SK-N-SH (cell line): ENCODE measurements at regions not wholly inside any gene's neighbourhood (a gene's known extent, or its start where the extent isn't known, plus 50 kb on each side); places are given as distances from the start of the nearest gene placed in this dataset.
A peak's percentile ranks its signal among the peaks of the same experiment; 100 is the strongest.

ENCODE experiments used
- CTCF ChIA-PET: fragments of 300-600, 350-600 bp; formaldehyde crosslinking; extraction: SDS; loops from one replicate; lab custom pipeline; 2021; lab: Yijun Ruan, JAX
- POLR2A ChIA-PET: fragments of 350-600 bp; sonication (Branson Sonifier 250); formaldehyde crosslinking; extraction: SDS; loops from one replicate; lab custom pipeline; 2020; ENCODE audit warnings: antibody characterized with exemption, inconsistent platforms; lab: Yijun Ruan, JAX
- DNase-seq: peaks from one replicate; pipeline ENCODE4 v3.0.0; 2012
- H2AFZ ChIP-seq: fragments of 200-600 bp; sonication (generic); 2 replicates; pipeline ENCODE4 v1.8.1; 2016; ENCODE audit warnings: antibody characterized with exemption, mild to moderate bottlenecking, low read depth
- H3F3A ChIP-seq: fragments of 200-600 bp; sonication (generic); replicated peaks from 2 replicates; pipeline ENCODE3; 2016; ENCODE audit warnings: antibody characterized with exemption, mild to moderate bottlenecking; ENCODE audit not compliant: insufficient read depth
- H3K27ac ChIP-seq, 2 experiments: fragments of 200-500 bp in 1 of 2; fragments of 200-600 bp in 1 of 2; sonication (Bioruptor generic) in 1 of 2; sonication (generic), shearing (Covaris generic) in 1 of 2; 2 replicates each; pipeline versions ENCODE4 v1.5.1 to v1.6.1; 2014 to 2016; ENCODE audit warnings: low read depth in 2 of 2, inconsistent platforms in 1 of 2, low read length in 1 of 2, mild to moderate bottlenecking in 1 of 2, mixed read lengths in 1 of 2
- H3K27me3 ChIP-seq: fragments of 200-600 bp; sonication (generic), shearing (Covaris generic); 2 replicates; pipeline ENCODE4 v1.6.1; 2016; ENCODE audit warnings: mixed run types; ENCODE audit not compliant: insufficient read depth
- H3K36me3 ChIP-seq, 2 experiments: fragments of 200-500 bp in 1 of 2; fragments of 200-600 bp in 1 of 2; sonication (Bioruptor generic) in 1 of 2; sonication (generic) in 1 of 2; replicated peaks in 1 of 2; 2 replicates each; pipeline versions ENCODE3 to v1.5.1; 2014 to 2016; ENCODE audit warnings: low read length in 1 of 2, mild to moderate bottlenecking in 1 of 2; ENCODE audit not compliant: insufficient read depth in 2 of 2, control insufficient read depth in 1 of 2
- H3K4me1 ChIP-seq, 2 experiments: fragments of 200-500 bp in 1 of 2; fragments of 200-600 bp in 1 of 2; sonication (Bioruptor generic) in 1 of 2; sonication (generic), shearing (Covaris generic) in 1 of 2; 2 replicates each; pipeline versions ENCODE4 v1.5.1 to v1.6.1; 2014 to 2016; ENCODE audit warnings: low read depth in 1 of 2, low read length in 1 of 2, mixed run types in 1 of 2; ENCODE audit not compliant: insufficient read depth in 2 of 2, control insufficient read depth in 1 of 2
- H3K4me2 ChIP-seq: fragments of 200-600 bp; sonication (generic), shearing (Covaris generic); 2 replicates; pipeline ENCODE4 v1.6.1; 2017; ENCODE audit warnings: mixed run types
- H3K4me3 ChIP-seq, 2 experiments: fragments of 200-500 bp in 1 of 2; fragments of 200-600 bp in 1 of 2; sonication (Bioruptor generic) in 1 of 2; sonication (generic), shearing (Covaris generic) in 1 of 2; 2 replicates each; pipeline versions ENCODE4 v1.5.1 to v1.8.1; 2014 to 2016; ENCODE audit warnings: low read depth in 2 of 2, inconsistent platforms in 1 of 2, low read length in 1 of 2, mild to moderate bottlenecking in 1 of 2, mixed read lengths in 1 of 2, moderate library complexity in 1 of 2
- H3K79me2 ChIP-seq: fragments of 200-600 bp; sonication (generic); 2 replicates; pipeline ENCODE4 v1.8.1; 2017; ENCODE audit warnings: mild to moderate bottlenecking; ENCODE audit not compliant: insufficient read depth
- H3K9ac ChIP-seq: fragments of 200-600 bp; sonication (generic); 2 replicates; pipeline ENCODE4 v1.6.1; 2017; ENCODE audit warnings: mixed run types
- H3K9me2 ChIP-seq: fragments of 200-600 bp; sonication (generic); 2 replicates; pipeline ENCODE4 v1.6.1; 2017; ENCODE audit warnings: mixed run types
- H3K9me3 ChIP-seq: fragments of 200-600 bp; sonication (generic); 2 replicates; pipeline ENCODE4 v1.6.1; 2017; ENCODE audit warnings: mixed run types, mild to moderate bottlenecking, moderate library complexity
- H4K20me1 ChIP-seq: fragments of 200-600 bp; sonication (generic); 2 replicates; pipeline ENCODE4 v1.6.1; 2017; ENCODE audit warnings: mild to moderate bottlenecking, mixed run types; ENCODE audit not compliant: insufficient read depth
- CHD2 ChIP-seq: fragments of 150-350 bp; IDR thresholded peaks from 2 replicates; pipeline ENCODE4 v1.6.1; 2018; ENCODE audit warnings: low read length; ENCODE audit not compliant: partially characterized antibody
- ELF1 ChIP-seq: IDR thresholded peaks from 2 replicates; pipeline ENCODE4 v1.4.0; 2012
- EP300 ChIP-seq, 2 experiments: IDR thresholded peaks; 2 replicates each; pipeline versions ENCODE4 v1.4.0 to v1.6.1; 2012; ENCODE audit warnings: borderline replicate concordance in 1 of 2, low read depth in 1 of 2, low read length in 1 of 2
- FOXJ3 ChIP-seq: sonication (generic); formaldehyde crosslinking; IDR thresholded peaks from 2 replicates; pipeline ENCODE4 v1.5.1; 2020; ENCODE audit warnings: mild to moderate bottlenecking, missing genetic modification reagents
- FOXM1 ChIP-seq: IDR thresholded peaks from 2 replicates; pipeline ENCODE4 v1.4.0; 2012; ENCODE audit warnings: low read depth, mild to moderate bottlenecking
- GATA2 ChIP-seq: sonication (generic); formaldehyde crosslinking; IDR thresholded peaks from 2 replicates; pipeline ENCODE4 v1.5.0; 2020; ENCODE audit warnings: mild to moderate bottlenecking, missing genetic modification reagents
- IRF3 ChIP-seq: fragments of 150-350 bp; IDR thresholded peaks from 2 replicates; pipeline ENCODE4 v1.6.1; 2016; ENCODE audit warnings: mild to moderate bottlenecking, low read depth, low read length
- NFIC ChIP-seq: IDR thresholded peaks from 2 replicates; pipeline ENCODE4 v1.4.0; 2012; ENCODE audit warnings: borderline replicate concordance
- POLR2AphosphoS5 ChIP-seq: IDR thresholded peaks from 2 replicates; pipeline ENCODE4 v1.6.1; 2012; ENCODE audit warnings: low read depth, low read length
- RAD21 ChIP-seq: IDR thresholded peaks from 2 replicates; pipeline ENCODE4 v1.6.1; 2012; ENCODE audit warnings: mild to moderate bottlenecking, low read length
- RCOR1 ChIP-seq: fragments of 150-350 bp; IDR thresholded peaks from 2 replicates; pipeline ENCODE4 v1.6.1; 2017; ENCODE audit warnings: antibody characterized with exemption, low read length
- RXRA ChIP-seq: IDR thresholded peaks from 2 replicates; pipeline ENCODE4 v1.4.0; 2012; ENCODE audit warnings: low read depth, mild to moderate bottlenecking, borderline replicate concordance
- SIN3A ChIP-seq: IDR thresholded peaks from 2 replicates; pipeline ENCODE4 v1.6.1; 2012; ENCODE audit warnings: low read depth, mild to moderate bottlenecking, low read length, moderate library complexity, borderline replicate concordance
- SMC3 ChIP-seq: IDR thresholded peaks from 2 replicates; pipeline ENCODE4 v1.6.1; 2012; ENCODE audit warnings: low read depth, low read length, improper control_type of control experiment
- TAF1 ChIP-seq: IDR thresholded peaks from 2 replicates; pipeline ENCODE4 v1.6.1; 2012; ENCODE audit warnings: low read depth, mild to moderate bottlenecking, low read length, moderate library complexity, borderline replicate concordance
- TCF12 ChIP-seq: IDR thresholded peaks from 2 replicates; pipeline ENCODE4 v1.4.0; 2012
- TEAD4 ChIP-seq: IDR thresholded peaks from 2 replicates; pipeline ENCODE4 v1.4.0; 2012; ENCODE audit warnings: mild to moderate bottlenecking, borderline replicate concordance; ENCODE audit not compliant: insufficient read depth
- WGBS: methylation state at CpG from one replicate; pipeline ENCODE4 v1.1.6; 2017; ENCODE audit warnings: low lambda C conversion rate; 5-methylcytosine and 5-hydroxymethylcytosine counted together
- TF ChIP-seq, protein P1 (sequence below): IDR thresholded peaks from 2 replicates; pipeline ENCODE4 v1.4.0; 2012; ENCODE audit warnings: low read depth, borderline replicate concordance

- H3K27me3 ChIP-seq: no peaks in the 10 kb centered on the region
- DNase-seq: peak; percentile 89
- H3K9me2 ChIP-seq: no peaks in the 10 kb centered on the region
- TF ChIP-seq ELF1: no peak
- peak; percentile 92 for TF ChIP-seq GATA2
- peak; percentile 44; the same call in 1 of the 2 replicates for TF ChIP-seq TCF12
- TF ChIP-seq IRF3: no peak
- TF ChIP-seq TAF1: no peak
- peak; percentile 40 for TF ChIP-seq RAD21
- peak; percentile 22; the same call in 1 of the 2 replicates for TF ChIP-seq NFIC
- no peak for TF ChIP-seq FOXM1
- TF ChIP-seq SIN3A: no peak
- TF ChIP-seq RXRA: no peak
- peak; percentile 87 for TF ChIP-seq CHD2
- peak in 1 of 2 experiments; percentile 81; a peak in 2 of 4 replicates for TF ChIP-seq EP300 (IDR thresholded peaks at IDR 0.05; ENCODE audit: borderline replicate concordance in 1 of 2, low read depth in 1 of 2, low read length in 1 of 2)
- TF ChIP-seq SMC3: no peak; the same call in 1 of the 2 replicates
- TF ChIP-seq, protein P1, sequence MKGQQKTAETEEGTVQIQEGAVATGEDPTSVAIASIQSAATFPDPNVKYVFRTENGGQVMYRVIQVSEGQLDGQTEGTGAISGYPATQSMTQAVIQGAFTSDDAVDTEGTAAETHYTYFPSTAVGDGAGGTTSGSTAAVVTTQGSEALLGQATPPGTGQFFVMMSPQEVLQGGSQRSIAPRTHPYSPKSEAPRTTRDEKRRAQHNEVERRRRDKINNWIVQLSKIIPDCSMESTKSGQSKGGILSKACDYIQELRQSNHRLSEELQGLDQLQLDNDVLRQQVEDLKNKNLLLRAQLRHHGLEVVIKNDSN: no peak
- TF ChIP-seq RCOR1: peak; percentile 87
- peak; percentile 87 for TF ChIP-seq FOXJ3 (CRISPR knock-in tag)
- TF ChIP-seq POLR2AphosphoS5: no peak
- TF ChIP-seq TEAD4: no peak
- no peak overlapping the region for H3K9ac ChIP-seq
- no peaks in the 10 kb centered on the region for H3K36me3 ChIP-seq
- no peak overlapping the region for H2AFZ ChIP-seq
- peak overlapping the region in 1 of 2 experiments; percentile 98; a peak in 2 of 4 replicates for H3K27ac ChIP-seq
- no peaks in the 10 kb centered on the region for H3K79me2 ChIP-seq
- no peaks in the 10 kb centered on the region for H3K9me3 ChIP-seq
- peaks cover 0 to 35% of the 10 kb centered on the region in 2 experiments; a peak in 2 of 4 replicates for H3K4me1 ChIP-seq
- no peaks in the 10 kb centered on the region for H4K20me1 ChIP-seq
- ChIA-PET POLR2A (interaction anchor here (1.1 to 1.7 kb wide), 3 partner anchors 90 to 126 kb away, joined by 3 read pairs; partner anchors contain the start of genes ZNF30 and ZNF792), CTCF (interaction anchor here (0.6 to 1.9 kb wide), 13 partner anchors 11 to 298 kb away, joined by 3 to 12 read pairs (median 5); partner anchors contain the start of gene LGI4)
- no peak overlapping the region for H3K4me2 ChIP-seq
- H3F3A ChIP-seq: no peaks in the 10 kb centered on the region
- no peak overlapping the region for H3K4me3 ChIP-seq
- 10% methylated on average over 1 of the region's 1 CpG for WGBS
Observed at GRCh38 chr19:34837262-34837661, 64.2 kb upstream of the ZNF599 start.
